ENCODE measurements at regions not wholly inside any gene's neighbourhood (a gene's known extent, or its start where the extent isn't known, plus 50 kb on each side); places are given as distances from the start of the nearest gene placed in this dataset.

DNA sequence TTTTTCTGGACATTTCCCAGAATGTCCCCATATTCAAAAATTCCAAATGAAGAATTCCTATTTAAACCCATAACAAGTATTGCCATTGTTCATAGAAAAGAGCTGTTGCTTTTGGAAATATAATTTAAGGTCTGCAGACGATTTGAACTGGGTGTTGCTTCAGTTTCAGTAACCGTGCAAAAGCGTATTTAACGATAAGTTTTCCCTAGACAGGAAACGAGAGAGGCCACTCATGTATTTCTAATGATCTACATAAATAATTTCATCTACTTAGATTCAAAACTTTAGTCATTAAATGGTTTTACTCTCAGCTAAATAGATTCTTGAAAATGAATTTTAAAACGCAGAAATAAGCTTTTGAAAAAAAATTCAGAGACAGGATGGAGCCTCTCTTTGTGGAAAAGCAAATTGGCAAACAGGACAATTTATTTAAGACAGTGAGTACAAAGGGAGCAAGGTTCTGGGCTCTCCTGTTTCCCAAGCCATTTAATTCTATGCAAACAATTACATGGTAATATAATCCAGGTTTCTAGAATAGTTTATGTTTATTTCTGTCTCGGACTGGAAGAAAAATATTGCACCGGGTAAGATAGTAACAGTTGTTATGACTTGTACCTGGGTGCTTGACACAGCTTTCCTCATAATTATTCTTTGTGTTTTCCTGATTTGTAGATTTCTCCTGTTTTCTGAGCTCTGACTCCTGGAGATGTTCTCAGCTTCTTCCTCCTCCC, 263.0 kb downstream of the BAMBI start:
- TF ChIP-seq, protein P1, sequence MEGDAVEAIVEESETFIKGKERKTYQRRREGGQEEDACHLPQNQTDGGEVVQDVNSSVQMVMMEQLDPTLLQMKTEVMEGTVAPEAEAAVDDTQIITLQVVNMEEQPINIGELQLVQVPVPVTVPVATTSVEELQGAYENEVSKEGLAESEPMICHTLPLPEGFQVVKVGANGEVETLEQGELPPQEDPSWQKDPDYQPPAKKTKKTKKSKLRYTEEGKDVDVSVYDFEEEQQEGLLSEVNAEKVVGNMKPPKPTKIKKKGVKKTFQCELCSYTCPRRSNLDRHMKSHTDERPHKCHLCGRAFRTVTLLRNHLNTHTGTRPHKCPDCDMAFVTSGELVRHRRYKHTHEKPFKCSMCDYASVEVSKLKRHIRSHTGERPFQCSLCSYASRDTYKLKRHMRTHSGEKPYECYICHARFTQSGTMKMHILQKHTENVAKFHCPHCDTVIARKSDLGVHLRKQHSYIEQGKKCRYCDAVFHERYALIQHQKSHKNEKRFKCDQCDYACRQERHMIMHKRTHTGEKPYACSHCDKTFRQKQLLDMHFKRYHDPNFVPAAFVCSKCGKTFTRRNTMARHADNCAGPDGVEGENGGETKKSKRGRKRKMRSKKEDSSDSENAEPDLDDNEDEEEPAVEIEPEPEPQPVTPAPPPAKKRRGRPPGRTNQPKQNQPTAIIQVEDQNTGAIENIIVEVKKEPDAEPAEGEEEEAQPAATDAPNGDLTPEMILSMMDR (IDR thresholded peaks at IDR 0.05) = no peak
- TF ChIP-seq POLR2A (IDR thresholded peaks at IDR 0.05) (no peak), EP300 (IDR thresholded peaks at IDR 0.05) (no peak)
